ENCODE measurements at regions not wholly inside any gene's neighbourhood (a gene's known extent, or its start where the extent isn't known, plus 50 kb on each side); places are given as distances from the start of the nearest gene placed in this dataset.

DNA sequence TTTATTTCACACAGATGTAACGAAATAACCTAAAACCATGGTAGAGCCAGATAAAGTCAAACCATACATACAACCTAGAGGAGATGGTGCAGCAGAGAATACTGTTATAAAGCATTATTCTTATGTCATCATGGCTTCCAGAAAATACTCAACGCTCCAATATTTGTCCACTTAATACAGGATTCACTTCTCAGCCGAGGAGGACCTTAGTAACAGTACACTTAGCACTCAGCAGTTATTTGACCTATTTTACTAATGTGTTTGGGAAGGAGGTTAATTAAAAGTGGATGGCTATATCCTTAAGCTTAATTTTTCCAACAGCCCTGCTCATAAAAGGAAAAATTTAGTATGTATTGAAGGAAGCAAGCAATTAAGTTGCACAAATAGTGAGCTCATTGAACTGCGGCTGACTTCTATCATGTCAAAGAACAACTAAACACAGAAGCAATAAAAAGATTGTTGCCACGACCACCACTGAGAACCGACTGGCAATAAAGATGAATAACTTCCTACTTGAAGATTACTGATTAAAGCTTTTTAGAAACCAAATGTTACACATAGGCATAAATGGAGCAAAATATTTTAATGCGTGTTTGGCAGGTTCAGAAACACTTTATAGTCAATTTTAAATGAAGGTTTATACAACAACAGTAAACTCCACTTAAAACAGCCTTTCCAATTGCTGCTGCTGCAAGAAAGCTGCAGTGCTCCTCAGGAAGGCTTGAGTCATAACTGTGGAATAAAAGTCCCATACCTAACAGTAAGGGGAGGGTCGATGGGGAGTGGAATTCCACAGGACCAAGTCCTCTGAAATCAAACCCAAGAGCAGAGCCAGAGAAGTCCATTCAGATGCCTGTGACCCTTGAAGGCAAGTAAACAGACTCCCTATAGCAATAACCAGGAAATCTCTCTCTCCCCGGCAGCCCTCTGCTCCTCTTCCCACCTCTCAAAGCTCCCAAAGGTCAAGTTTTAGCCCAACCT, 218.9 kb upstream of the CDKN3 start:
- no peak for DNase-seq

DNA sequence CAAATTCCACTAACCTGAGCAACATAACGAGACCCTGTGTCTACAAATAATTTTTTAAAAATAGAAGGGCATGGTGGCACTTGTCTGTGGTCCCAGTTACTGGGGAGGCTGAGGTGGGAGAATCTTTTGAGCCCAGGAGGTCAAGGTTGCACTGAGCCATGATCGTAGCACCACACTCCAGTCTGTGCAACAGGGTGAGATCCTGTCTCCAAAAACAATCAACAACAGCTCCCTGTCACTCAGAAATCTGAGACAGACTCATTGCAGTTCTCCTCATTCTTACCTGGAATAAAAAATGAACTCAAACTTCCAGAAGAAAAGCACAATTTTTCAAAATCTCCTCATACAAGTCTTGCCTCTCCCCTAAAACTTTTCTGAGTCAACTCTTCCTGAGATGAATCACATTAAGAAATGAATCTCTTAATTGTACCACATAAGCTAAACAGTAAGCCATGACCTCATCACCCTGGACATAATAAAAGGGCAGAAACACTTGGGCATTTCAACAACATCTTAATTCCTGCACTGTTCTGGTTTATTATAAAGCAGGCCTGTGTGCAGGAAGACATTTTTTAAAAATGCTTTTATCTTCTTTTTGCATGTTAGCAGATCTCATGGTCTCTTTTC, 214.3 kb upstream of the CDKN3 start:
- no peak for DNase-seq

- DNase-seq: no peak
Measured at GRCh38 chr14:54186821-54187763, 209.7 kb upstream of the CDKN3 start.

GRCh38 chr14:54188064-54188666, 208.6 kb upstream of the CDKN3 start:
- DNase-seq: no peak

DNA sequence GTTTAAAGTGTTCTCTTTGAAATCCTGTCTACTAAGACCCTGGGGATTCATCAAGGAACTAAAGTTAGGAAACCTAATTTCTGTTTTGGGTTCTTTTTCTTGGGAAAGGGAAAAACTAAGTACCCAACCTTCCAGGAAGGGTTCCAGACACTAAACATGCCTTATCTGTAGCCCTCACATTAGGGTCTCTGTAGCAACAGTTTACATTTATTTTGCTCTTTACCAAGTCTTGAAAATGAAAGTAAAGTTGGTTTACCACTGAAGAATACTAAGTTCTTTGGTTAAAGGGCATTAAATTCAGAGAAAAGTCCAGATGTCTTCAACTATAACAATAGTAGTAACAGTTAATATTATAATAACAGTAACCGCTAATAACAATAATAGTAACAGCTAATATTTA, 207.5 kb upstream of the CDKN3 start:
- no peak for DNase-seq

DNA sequence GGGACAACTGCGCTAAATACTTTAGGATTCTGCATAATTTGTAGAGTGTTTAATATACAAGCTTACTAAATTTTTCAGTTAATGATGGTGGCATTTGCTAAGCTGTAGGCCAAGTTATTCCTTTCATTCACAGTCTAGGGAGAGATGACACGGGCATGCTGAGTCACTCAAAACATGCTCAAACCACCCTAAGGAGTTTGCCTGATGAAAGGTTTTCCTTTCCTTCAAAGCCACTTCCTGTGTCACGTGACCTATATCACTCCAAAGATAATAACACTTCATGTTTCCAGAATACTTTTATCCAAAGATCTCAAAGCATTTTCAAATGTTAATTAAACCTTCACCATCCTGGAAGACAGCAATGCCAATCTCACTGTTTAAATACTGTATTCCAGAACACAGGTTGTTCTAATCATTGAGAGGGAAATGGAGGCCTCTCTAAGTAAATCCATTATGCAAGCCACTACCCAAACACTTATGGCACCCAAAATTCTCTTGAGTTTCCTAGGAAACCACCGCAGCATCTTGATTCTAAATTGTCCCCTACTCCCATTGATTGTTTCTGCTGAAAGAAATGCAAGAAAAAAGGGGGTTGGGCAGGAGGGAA, 207.0 kb upstream of the CDKN3 start:
- no peak for DNase-seq

- DNase-seq: no peak
Measured at GRCh38 chr14:54191846-54192245, 205.0 kb upstream of the CDKN3 start.

- DNase-seq: no peak
Measured at GRCh38 chr14:54192610-54193009, 204.2 kb upstream of the CDKN3 start.

DNA sequence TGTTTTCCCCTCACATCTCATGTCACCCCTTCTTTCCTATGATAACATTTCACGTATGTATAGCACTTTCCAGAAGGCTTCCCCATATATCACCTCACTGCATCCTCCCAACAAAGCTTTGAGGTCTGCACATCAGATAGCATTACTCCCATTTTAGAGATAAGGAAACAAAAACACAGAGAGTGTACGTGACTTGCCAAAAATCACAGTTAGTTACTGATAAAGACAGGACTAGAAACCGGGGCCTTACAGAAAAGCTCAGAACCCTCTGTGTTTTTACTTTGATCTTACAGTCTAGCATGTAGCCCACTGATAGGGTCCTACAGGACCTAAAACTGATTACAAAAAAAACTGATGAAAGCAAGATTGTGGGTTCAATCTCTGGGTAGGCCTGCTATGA, 202.9 kb upstream of the CDKN3 start:
- no peak for DNase-seq

- no peak for DNase-seq
Measured at GRCh38 chr14:54194501-54194900, 202.3 kb upstream of the CDKN3 start.

DNA sequence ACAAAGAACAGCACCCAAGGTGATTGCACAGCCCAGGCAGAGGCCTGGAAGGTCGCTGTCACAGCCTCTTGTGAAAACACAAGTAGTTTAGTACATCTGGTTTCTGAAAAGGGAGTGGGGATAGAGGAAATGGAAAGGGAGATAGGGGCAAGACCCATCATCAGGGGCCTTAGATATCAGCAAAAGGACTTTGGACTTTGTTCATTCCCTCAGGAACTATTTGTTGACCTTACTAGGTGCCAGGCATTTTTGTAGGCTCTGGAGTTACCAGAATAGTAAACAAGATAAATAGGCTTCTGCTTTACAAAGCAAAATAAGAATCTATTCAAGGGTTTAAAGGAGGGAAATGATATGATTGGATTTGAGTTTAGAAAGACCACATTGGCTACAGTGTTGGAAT, 199.4 kb upstream of the CDKN3 start:
- DNase-seq: no peak

GRCh38 chr14:54200726-54201125, 196.1 kb upstream of the CDKN3 start:
- no peak for DNase-seq

- no peak for DNase-seq
Measured at GRCh38 chr14:54202288-54202687, 194.5 kb upstream of the CDKN3 start.

GRCh38 chr14:54206516-54206915, 190.3 kb upstream of the CDKN3 start:
- no peak for DNase-seq

DNA sequence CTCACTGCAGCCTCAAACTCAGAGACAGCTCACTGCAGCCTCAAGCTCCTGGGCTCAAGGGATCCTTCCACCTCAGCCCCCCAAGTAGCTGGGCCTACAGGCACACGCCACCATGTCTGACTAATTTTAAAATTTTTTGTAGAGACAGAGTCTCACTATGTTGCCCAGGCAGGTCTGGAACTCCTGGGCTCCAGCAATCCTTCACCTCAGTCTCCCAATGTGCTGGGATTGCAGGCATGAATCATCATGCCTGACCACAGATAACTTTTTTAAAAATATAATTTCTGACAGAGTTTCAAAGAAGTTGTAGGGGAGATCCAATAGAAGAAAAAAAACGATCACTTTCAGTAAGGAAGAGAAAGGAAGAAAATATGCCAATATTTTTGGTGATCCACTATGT, 189.7 kb upstream of the CDKN3 start:
- no peak for DNase-seq

DNA sequence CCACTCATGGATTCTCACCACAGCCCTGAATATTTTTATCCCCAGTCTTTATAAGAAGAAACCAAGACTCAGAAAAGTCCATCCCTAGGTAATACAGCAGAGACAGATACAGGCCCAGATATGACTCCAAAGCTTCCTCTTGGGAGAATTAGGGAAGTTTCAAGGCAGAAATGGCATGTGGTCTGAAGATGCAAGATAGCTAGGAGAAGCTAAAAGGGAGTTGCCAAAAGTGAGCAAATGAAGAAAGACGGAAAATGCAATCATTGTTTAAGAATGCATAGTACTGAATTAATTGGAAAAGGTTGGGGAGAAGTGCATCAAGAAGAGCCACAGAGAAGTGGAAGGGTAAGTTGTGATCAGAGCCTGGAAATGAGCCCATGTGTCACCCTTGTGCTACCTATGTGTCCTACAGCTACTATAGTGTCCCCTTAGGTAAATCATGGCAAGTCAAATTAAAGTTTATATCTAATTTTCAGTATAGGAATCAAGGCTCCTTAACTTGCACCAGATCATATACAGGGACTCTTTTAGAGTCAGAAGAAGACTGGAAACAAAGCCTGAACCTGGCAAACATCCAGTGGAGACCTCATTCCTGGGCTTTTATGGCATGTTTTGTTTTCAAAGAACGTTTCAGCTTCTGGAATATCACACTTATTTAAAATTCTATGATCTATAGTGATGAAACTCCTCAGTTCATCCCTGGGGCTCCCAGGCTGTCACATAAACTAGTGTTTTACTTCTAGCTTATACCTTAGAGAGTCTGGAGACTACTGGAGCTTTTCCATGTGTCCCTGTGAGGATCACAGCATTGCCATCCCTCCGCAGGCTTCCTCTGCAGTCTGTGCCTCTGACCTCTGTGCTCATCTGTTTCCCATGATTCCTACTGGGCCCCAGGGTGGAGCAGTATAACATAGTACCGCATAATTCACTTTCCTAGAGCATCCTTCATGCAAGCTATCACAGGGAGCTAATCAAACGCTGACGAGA, 189.0 kb upstream of the CDKN3 start:
- DNase-seq: no peak

DNA sequence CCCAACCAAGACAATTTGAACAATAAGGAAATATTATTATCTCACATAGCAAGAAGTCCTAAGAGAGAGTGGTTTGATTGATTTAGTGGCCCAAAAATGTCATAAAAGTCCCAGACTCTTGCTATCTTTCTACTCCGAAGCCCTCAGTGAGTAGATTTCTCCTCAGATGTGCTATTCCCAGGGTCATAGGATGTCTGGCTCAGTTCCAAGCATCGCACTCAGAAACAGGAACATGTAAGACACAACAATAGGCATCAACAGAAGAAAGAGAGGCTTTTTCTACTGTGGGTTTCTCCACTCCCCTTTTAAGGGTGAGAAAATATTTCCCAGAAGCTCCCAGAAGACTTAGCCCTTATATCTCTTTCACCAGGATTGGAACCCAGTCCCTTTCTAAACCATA, 188.1 kb upstream of the CDKN3 start:
- DNase-seq: no peak

GRCh38 chr14:54209511-54210250, 187.1 kb upstream of the CDKN3 start:
- no peak for DNase-seq

- no peak for DNase-seq
Measured at GRCh38 chr14:54211551-54212308, 185.1 kb upstream of the CDKN3 start.

DNA sequence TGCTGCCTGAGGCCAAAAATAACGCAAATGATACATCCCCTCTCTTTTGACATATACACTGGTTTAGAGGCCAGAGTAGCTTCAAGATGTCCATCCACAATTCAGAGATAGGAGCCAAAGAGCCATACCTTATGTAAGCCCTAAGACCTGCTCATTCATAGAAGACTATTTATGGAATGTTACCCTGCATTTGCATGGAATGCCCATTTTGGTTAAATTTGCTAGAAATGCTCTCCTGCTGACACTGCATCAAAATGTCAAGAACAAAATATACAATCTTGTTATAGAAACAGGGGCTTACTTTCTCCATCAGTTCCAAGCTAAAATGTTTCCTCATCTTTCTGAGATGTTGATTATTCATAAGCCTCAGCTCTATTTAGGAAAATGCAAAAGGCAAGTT, 183.3 kb upstream of the CDKN3 start:
- DNase-seq: no peak
